ENCODE measurements at regions not wholly inside any gene's neighbourhood (a gene's known extent, or its start where the extent isn't known, plus 50 kb on each side); places are given as distances from the start of the nearest gene placed in this dataset.

GRCh38 chr6:122118945-122119506 lies 280.4 kb upstream of the HSF2 start:
- H3K9me3 ChIP-seq, result no peaks in the 10 kb centered on the region
- H3K4me3 ChIP-seq, result no peak overlapping the region
- TF ChIP-seq, protein P1, sequence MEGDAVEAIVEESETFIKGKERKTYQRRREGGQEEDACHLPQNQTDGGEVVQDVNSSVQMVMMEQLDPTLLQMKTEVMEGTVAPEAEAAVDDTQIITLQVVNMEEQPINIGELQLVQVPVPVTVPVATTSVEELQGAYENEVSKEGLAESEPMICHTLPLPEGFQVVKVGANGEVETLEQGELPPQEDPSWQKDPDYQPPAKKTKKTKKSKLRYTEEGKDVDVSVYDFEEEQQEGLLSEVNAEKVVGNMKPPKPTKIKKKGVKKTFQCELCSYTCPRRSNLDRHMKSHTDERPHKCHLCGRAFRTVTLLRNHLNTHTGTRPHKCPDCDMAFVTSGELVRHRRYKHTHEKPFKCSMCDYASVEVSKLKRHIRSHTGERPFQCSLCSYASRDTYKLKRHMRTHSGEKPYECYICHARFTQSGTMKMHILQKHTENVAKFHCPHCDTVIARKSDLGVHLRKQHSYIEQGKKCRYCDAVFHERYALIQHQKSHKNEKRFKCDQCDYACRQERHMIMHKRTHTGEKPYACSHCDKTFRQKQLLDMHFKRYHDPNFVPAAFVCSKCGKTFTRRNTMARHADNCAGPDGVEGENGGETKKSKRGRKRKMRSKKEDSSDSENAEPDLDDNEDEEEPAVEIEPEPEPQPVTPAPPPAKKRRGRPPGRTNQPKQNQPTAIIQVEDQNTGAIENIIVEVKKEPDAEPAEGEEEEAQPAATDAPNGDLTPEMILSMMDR (IDR thresholded peaks at IDR 0.05), result no peak
- H3K36me3 ChIP-seq, result no peaks in the 10 kb centered on the region
- intact Hi-C loops (cut with DNase I), result no loop called here
- ATAC-seq (no peak), DNase-seq (no peak)
- no peak overlapping the region for H3K27ac ChIP-seq
- peaks cover 9% of the 10 kb centered on the region for H3K4me1 ChIP-seq
- no peaks in the 10 kb centered on the region for H3K27me3 ChIP-seq (ENCODE audit: low read depth)

DNA sequence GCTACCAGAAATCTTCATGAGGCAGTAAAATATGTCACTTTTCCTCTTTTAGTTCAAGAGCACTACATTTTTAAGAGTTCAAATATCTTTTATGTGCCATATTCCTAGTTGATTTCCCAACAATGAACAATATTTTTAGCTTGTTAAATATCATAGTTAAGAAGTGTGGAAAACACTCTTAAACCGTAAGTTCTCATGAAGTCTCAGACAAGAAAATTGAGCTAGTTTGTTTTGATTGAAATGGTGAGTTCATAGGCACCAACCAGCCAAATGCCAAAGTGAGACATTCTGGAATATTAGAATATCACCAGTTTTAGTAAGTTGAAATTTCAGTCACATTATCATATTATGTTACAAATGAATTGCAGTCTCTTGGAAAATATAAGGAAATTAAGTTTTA lies 277.2 kb upstream of the HSF2 start:
- intact Hi-C loops (cut with DNase I), result no loop called here
- Histone ChIP-seq H3K27me3 (ENCODE audit: low read depth) (no peaks in the 10 kb centered on the region), H3K9me3 (no peaks in the 10 kb centered on the region), H3K36me3 (no peaks in the 10 kb centered on the region), H3K4me3 (no peak overlapping the region), H3K27ac (peak overlapping the region; percentile 47), H3K4me1 (peaks cover 9% of the 10 kb centered on the region)
- DNase-seq (no peak), ATAC-seq (peak in 1 of 2 donors; percentile 75)
- TF ChIP-seq, protein P1 (IDR thresholded peaks at IDR 0.05), result no peak

DNA sequence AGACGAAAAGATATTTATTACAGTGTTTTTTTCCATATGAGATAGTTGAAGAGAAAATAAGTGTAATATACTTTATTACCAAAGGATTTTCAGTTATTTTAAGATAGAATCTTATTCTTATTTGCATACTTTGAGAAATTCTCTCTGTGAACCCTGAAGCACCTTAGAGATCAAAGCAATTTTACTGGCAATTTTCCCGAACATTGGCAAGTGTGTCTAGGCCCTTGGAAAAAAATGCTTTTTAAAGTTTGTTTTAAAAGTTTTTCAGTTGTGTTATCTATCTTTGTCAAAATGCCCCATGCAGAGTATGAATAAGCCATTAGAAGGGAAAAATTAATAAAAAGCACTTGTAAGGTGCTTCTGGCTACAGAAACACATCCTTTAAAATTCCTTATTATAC lies 276.8 kb upstream of the HSF2 start:
- no peaks in the 10 kb centered on the region for H3K27me3 ChIP-seq (ENCODE audit: low read depth)
- no peaks in the 10 kb centered on the region for H3K36me3 ChIP-seq
- no peaks in the 10 kb centered on the region for H3K9me3 ChIP-seq
- DNase-seq, result no peak
- ATAC-seq, result peak in 1 of 2 donors; percentile 60
- intact Hi-C loops (cut with DNase I), result no loop called here
- TF ChIP-seq, protein P1 (IDR thresholded peaks at IDR 0.05), result no peak
- peaks cover 9% of the 10 kb centered on the region for H3K4me1 ChIP-seq
- H3K27ac ChIP-seq, result no peak overlapping the region
- no peak overlapping the region for H3K4me3 ChIP-seq

GRCh38 chr6:122124908-122125307 lies 274.5 kb upstream of the HSF2 start:
- no peaks in the 10 kb centered on the region for H3K36me3 ChIP-seq
- DNase-seq (no peak), ATAC-seq (no peak)
- no peak overlapping the region for H3K4me3 ChIP-seq
- H3K9me3 ChIP-seq, result no peaks in the 10 kb centered on the region
- H3K4me1 ChIP-seq, result peaks cover 9% of the 10 kb centered on the region
- TF ChIP-seq, protein P1 (IDR thresholded peaks at IDR 0.05), result no peak
- intact Hi-C loops (cut with DNase I), result no loop called here
- no peaks in the 10 kb centered on the region for H3K27me3 ChIP-seq (ENCODE audit: low read depth)
- no peak overlapping the region for H3K27ac ChIP-seq

- Histone ChIP-seq H3K4me3 (no peak overlapping the region), H3K36me3 (no peaks in the 10 kb centered on the region), H3K9me3 (no peaks in the 10 kb centered on the region), H3K4me1 (peaks cover 9% of the 10 kb centered on the region), H3K27ac (no peak overlapping the region), H3K27me3 (ENCODE audit: low read depth) (no peaks in the 10 kb centered on the region)
- TF ChIP-seq, protein P1 (IDR thresholded peaks at IDR 0.05), result no peak
- DNase-seq, result no peak
- intact Hi-C loops (cut with DNase I), result no loop called here
- no peak for ATAC-seq
Observed at GRCh38 chr6:122126894-122127293, 272.6 kb upstream of the HSF2 start.

All from lower lobe of right lung (tissue), 2 donors.